Neuronal stem cell (in vitro differentiated cells): ENCODE measurements at regions not wholly inside any gene's neighbourhood (a gene's known extent, or its start where the extent isn't known, plus 50 kb on each side); places are given as distances from the start of the nearest gene placed in this dataset.

Experiments
- DNase-seq: peaks from one replicate; pipeline ENCODE4 v3.0.0-alpha.2; 2013; ENCODE audit warnings: low spot score
- H2AFZ ChIP-seq: one replicate; pipeline ENCODE4 v1.6.1; 2013; ENCODE audit warnings: mild to moderate bottlenecking, low read length, inconsistent platforms
- H2AK5ac ChIP-seq: 2 replicates; pipeline ENCODE4 v1.6.1; 2013; ENCODE audit warnings: low read depth, mild to moderate bottlenecking, inconsistent platforms, low read length, moderate library complexity, mixed read lengths
- H2BK120ac ChIP-seq: 2 replicates; pipeline ENCODE4 v1.6.1; 2013; ENCODE audit warnings: low read depth, mild to moderate bottlenecking, inconsistent platforms, low read length, moderate library complexity, mixed read lengths
- H2BK12ac ChIP-seq: one replicate; pipeline ENCODE4 v1.6.1; 2013; ENCODE audit warnings: low read length, inconsistent platforms
- H2BK15ac ChIP-seq: 2 replicates; pipeline ENCODE4 v1.6.1; 2013; ENCODE audit warnings: mild to moderate bottlenecking, low read length, inconsistent platforms, mixed read lengths
- H2BK5ac ChIP-seq: one replicate; pipeline ENCODE4 v1.6.1; 2013; ENCODE audit warnings: inconsistent platforms, mild to moderate bottlenecking, low read length, moderate library complexity
- H3K14ac ChIP-seq: one replicate; pipeline ENCODE4 v1.6.1; 2013; ENCODE audit warnings: low read length, inconsistent platforms
- H3K18ac ChIP-seq: 2 replicates; pipeline ENCODE4 v1.6.1; 2013; ENCODE audit warnings: low read length, inconsistent platforms
- H3K23ac ChIP-seq: 2 replicates; pipeline ENCODE4 v1.6.1; 2013; ENCODE audit warnings: low read depth, mild to moderate bottlenecking, mixed read lengths, low read length, inconsistent platforms; ENCODE audit not compliant: poor library complexity
- H3K27ac ChIP-seq: replicated peaks from 3 replicates; pipeline ENCODE4 v1.5.1; 2013; ENCODE audit warnings: low read length, inconsistent platforms
- H3K27me3 ChIP-seq, 3 experiments: 2 replicates each; pipeline ENCODE4 v1.6.1; 2013; ENCODE audit warnings: low read length in 3 of 3, mild to moderate bottlenecking in 2 of 3, inconsistent platforms in 1 of 3, low read depth in 1 of 3, mixed read lengths in 1 of 3, moderate library complexity in 1 of 3; ENCODE audit not compliant: control insufficient read depth in 3 of 3, insufficient read depth in 3 of 3
- H3K36me3 ChIP-seq, 2 donors: replicated peaks in 1 of 2; 2 replicates each; pipeline ENCODE4 v1.6.1; 2013; ENCODE audit warnings: low read length in 2 of 2; ENCODE audit not compliant: control insufficient read depth in 2 of 2, insufficient read depth in 2 of 2
- H3K4ac ChIP-seq: 2 replicates; pipeline ENCODE4 v1.6.1; 2013; ENCODE audit warnings: inconsistent platforms, mild to moderate bottlenecking, low read length, moderate library complexity
- H3K4me1 ChIP-seq, 2 donors: 1 replicate in 1 of 2; 2 replicates in 1 of 2; pipeline ENCODE4 v1.6.1; 2013; ENCODE audit warnings: low read length in 2 of 2, low read depth in 1 of 2; ENCODE audit not compliant: control insufficient read depth in 2 of 2, insufficient read depth in 1 of 2
- H3K4me2 ChIP-seq: one replicate; pipeline ENCODE4 v1.6.1; 2013; ENCODE audit warnings: mild to moderate bottlenecking, low read length, inconsistent platforms; ENCODE audit not compliant: insufficient read depth, poor library complexity, severe bottlenecking
- H3K4me3 ChIP-seq, 2 donors: 2 replicates each; pipeline ENCODE4 v1.5.1; 2013; ENCODE audit warnings: low read length in 2 of 2, mild to moderate bottlenecking in 2 of 2, inconsistent platforms in 1 of 2, moderate library complexity in 1 of 2
- H3K79me1 ChIP-seq: one replicate; pipeline ENCODE4 v1.6.1; 2013; ENCODE audit warnings: low read depth, mild to moderate bottlenecking, inconsistent platforms, low read length, moderate library complexity
- H3K9ac ChIP-seq: one replicate; pipeline ENCODE4 v1.6.1; 2013; ENCODE audit warnings: mild to moderate bottlenecking, low read depth, low read length, inconsistent platforms; ENCODE audit not compliant: poor library complexity
- H3K9me3 ChIP-seq, 2 donors: replicated peaks in 1 of 2; 2 replicates each; pipeline versions ENCODE3 to v1.6.1; 2013; ENCODE audit warnings: low read length in 2 of 2, mild to moderate bottlenecking in 2 of 2, inconsistent platforms in 1 of 2, low read depth in 1 of 2, mixed read lengths in 1 of 2, moderate library complexity in 1 of 2; ENCODE audit not compliant: control insufficient read depth in 2 of 2, insufficient read depth in 1 of 2
- H4K8ac ChIP-seq: one replicate; pipeline ENCODE4 v1.6.1; 2013; ENCODE audit warnings: low read depth, mild to moderate bottlenecking, inconsistent platforms, low read length, moderate library complexity
- H4K91ac ChIP-seq: one replicate; pipeline ENCODE4 v1.6.1; 2013; ENCODE audit warnings: low read length, low read depth, mild to moderate bottlenecking, inconsistent platforms; ENCODE audit not compliant: poor library complexity
- whole genome bisulfite sequencing, 2 donors: extraction: QIAGEN DNeasy Blood & Tissue Kit; methylation state at CpG; one replicate each; pipeline ENCODE4 v1.1.7; 2013; ENCODE audit warnings: missing lambda C conversion rate in 2 of 2, mixed read lengths in 1 of 2; ENCODE audit not compliant: insufficient read length in 2 of 2, insufficient replicate concordance in 1 of 2; ENCODE audit errors: extremely low coverage in 2 of 2; 5-methylcytosine and 5-hydroxymethylcytosine counted together

DNA sequence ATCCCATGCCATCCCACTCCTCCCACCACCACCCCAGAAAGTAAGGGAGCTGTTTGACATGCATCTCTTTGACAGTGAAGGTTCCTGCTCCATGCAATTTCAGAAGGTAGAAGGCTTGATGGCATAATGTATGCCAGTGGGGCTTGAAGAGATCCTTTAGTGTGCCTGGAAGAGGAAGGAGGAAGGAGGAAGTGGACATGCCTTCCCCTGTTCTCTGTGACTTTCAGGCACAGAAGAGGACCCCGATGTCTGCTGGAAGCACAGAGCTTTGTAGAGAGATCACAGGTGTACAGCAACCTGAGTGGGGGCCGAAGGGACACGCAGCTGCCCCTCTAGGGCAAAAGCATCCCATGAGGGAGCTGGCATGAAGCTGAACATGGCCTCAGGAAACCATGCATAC is 171.6 kb downstream of the CD47 start:
- H2BK15ac ChIP-seq, result no peak overlapping the region
- DNase-seq, result no peak
- H3K79me1 ChIP-seq, result no peaks in the 10 kb centered on the region
- H3K4me3 ChIP-seq, result no peak overlapping the region
- peaks cover 0 to 4% of the 10 kb centered on the region in 2 donors for H3K4me1 ChIP-seq
- H3K14ac ChIP-seq, result peak overlapping the region; percentile 4
- H2AK5ac ChIP-seq, result peak overlapping the region; percentile 8
- H3K27ac ChIP-seq, result no peak overlapping the region
- no peak overlapping the region for H2BK5ac ChIP-seq
- no peak overlapping the region for H3K4ac ChIP-seq
- H2BK12ac ChIP-seq, result no peak overlapping the region
- no peak overlapping the region for H3K4me2 ChIP-seq
- no peak overlapping the region for H2BK120ac ChIP-seq
- H3K36me3 ChIP-seq, result no peaks in the 10 kb centered on the region
- no peak overlapping the region for H4K8ac ChIP-seq
- no peaks in the 10 kb centered on the region for H3K9me3 ChIP-seq
- no peak overlapping the region for H3K23ac ChIP-seq
- H3K27me3 ChIP-seq, result peaks cover 0 to 2% (median 0%) of the 10 kb centered on the region in 3 experiments
- no peak overlapping the region for H3K9ac ChIP-seq
- no CpG with 5 or more reads among the region's 3 CpGs for WGBS, 2 donors
- H4K91ac ChIP-seq, result no peak overlapping the region
- H2AFZ ChIP-seq, result no peak overlapping the region
- H3K18ac ChIP-seq, result no peak overlapping the region

DNA sequence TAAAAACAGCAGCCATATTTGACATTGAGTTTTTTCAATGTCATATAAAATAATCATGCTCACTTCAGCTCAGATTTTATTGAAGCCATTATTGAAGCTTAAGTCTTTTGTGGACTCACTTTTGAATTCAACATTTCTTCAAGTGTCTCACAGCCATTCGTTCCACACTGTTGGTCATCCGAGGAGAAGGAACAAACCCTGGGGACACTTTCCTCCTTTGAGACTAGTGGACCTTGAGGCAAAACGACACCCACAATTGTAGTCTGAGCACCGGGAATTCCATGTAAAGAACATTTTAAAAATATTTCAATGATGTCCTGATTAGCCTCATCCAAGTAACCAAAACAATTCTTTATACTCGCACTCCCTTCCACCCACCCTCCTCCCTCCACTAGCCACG is 174.7 kb downstream of the CD47 start:
- Histone ChIP-seq H3K18ac (no peak overlapping the region), H2BK12ac (no peak overlapping the region), H2AK5ac (no peak overlapping the region), H2BK15ac (no peak overlapping the region), H3K4me3 (no peak overlapping the region), H3K14ac (no peak overlapping the region), H3K4me2 (no peak overlapping the region), H2AFZ (no peak overlapping the region), H3K36me3 (no peaks in the 10 kb centered on the region), H4K91ac (no peak overlapping the region), H3K9me3 (no peaks in the 10 kb centered on the region), H3K27ac (no peak overlapping the region), H2BK5ac (no peak overlapping the region), H3K27me3 (peaks cover 0 to 2% (median 0%) of the 10 kb centered on the region in 3 experiments), H3K4ac (no peak overlapping the region), H3K9ac (no peak overlapping the region), H2BK120ac (no peak overlapping the region), H3K79me1 (no peaks in the 10 kb centered on the region), H3K4me1 (peaks cover 0 to 5% of the 10 kb centered on the region in 2 donors), H4K8ac (no peak overlapping the region), H3K23ac (no peak overlapping the region)
- no peak for DNase-seq
- 100% methylated on average over 1 of the region's 6 CpGs; no CpG with 5 or more reads in 1 of the 2 donors for WGBS, 2 donors

DNA sequence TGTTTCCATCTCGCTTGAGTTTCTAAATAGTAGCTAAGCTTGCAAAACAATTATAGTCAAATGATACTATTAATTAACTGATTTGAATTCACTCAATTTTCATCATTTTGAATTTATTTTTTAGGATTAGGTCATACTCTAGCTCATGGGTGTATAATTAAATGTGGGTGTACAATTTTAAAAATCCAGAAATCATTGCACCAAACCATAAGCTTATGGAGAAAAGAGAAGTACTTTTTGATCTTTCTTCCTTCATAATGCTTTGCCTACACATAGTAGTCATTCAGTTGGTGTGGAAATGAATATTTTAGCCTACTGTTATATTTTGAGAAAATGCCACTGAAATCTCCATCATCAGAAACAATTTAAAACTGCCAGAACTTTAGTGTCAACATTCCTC is 175.1 kb downstream of the CD47 start:
- H3K9me3 ChIP-seq, result no peaks in the 10 kb centered on the region
- H3K4me1 ChIP-seq, result peaks cover 0 to 5% of the 10 kb centered on the region in 2 donors
- H2BK15ac ChIP-seq, result no peak overlapping the region
- H3K27ac ChIP-seq, result no peak overlapping the region
- H3K23ac ChIP-seq, result no peak overlapping the region
- H3K4me3 ChIP-seq, result no peak overlapping the region
- no peak overlapping the region for H2AFZ ChIP-seq
- H3K4me2 ChIP-seq, result no peak overlapping the region
- H3K79me1 ChIP-seq, result no peaks in the 10 kb centered on the region
- DNase-seq, result no peak
- H3K4ac ChIP-seq, result no peak overlapping the region
- no peak overlapping the region for H2BK5ac ChIP-seq
- no peak overlapping the region for H4K8ac ChIP-seq
- no peak overlapping the region for H3K18ac ChIP-seq
- no peak overlapping the region for H3K9ac ChIP-seq
- H3K27me3 ChIP-seq, result peaks cover 0 to 2% (median 0%) of the 10 kb centered on the region in 3 experiments
- H2BK12ac ChIP-seq, result no peak overlapping the region
- H2BK120ac ChIP-seq, result no peak overlapping the region
- no peaks in the 10 kb centered on the region for H3K36me3 ChIP-seq
- H3K14ac ChIP-seq, result no peak overlapping the region
- H2AK5ac ChIP-seq, result no peak overlapping the region
- H4K91ac ChIP-seq, result no peak overlapping the region
- no CpG with 5 or more reads among the region's 1 CpG for WGBS, 2 donors

DNA sequence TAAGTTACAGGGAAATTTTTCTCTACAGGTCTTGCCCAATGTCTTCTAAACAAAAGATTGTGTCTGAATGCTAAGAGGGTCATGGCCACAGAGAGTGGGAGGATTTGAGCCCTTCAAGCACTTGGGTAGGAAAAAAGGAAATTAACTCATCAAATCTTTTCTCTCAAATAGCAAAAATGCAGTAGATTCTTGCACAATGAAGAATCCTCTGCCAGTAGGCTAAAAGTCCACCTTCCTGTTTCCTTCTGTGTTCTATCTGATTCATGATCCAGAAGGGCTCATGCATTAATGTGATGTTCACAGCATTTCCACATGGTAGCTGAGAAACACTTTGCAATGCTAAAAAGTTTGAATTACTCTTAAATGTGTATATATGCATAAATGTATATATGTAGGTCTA is 177.1 kb downstream of the CD47 start:
- Histone ChIP-seq H2BK12ac (no peak overlapping the region), H2BK5ac (no peak overlapping the region), H2BK120ac (no peak overlapping the region), H3K14ac (no peak overlapping the region), H3K36me3 (no peaks in the 10 kb centered on the region), H3K4me3 (no peak overlapping the region), H4K8ac (no peak overlapping the region), H3K9ac (no peak overlapping the region), H3K27me3 (no peaks in the 10 kb centered on the region), H3K27ac (no peak overlapping the region), H3K18ac (no peak overlapping the region), H3K4me1 (peaks cover 0 to 5% of the 10 kb centered on the region in 2 donors), H3K4ac (no peak overlapping the region), H2AFZ (no peak overlapping the region), H3K79me1 (no peaks in the 10 kb centered on the region), H3K4me2 (no peak overlapping the region), H3K9me3 (no peaks in the 10 kb centered on the region), H2BK15ac (no peak overlapping the region), H2AK5ac (no peak overlapping the region), H3K23ac (no peak overlapping the region), H4K91ac (no peak overlapping the region)
- DNase-seq, result no peak
